ENCODE measurements at regions not wholly inside any gene's neighbourhood (a gene's known extent, or its start where the extent isn't known, plus 50 kb on each side); places are given as distances from the start of the nearest gene placed in this dataset.

DNA sequence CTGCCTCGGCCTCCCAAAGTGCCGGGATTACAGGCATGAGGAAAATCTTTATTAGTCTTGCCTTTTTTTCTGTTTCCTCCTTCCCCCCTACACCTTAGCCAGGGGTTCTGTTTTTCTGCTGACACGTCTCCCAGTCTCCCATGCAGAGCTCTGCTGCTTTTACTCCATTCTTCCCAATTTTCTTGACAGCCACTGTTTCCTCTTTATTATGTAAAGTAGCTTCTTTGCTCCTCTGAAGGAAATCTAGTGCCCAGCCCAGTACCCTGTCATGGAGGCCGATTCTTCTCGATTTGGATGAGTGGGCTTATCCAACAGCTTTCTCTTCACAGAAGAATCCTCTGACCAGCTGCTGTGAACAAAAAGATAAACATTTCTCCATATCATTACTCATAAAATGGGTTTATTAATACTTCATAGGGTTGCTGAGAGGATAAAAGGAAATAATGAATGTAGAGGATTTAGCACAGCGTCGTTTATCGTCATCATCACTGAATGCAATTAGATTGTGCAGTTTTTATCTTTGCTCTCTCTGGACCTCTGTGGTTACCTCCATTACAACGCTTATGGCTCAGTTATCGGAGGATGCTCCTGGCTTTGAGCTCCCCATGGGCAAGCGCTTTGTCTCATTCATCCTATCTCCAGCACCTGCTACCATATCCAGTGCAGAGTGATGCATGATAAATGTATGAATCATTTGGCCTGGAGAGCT, 375.6 kb upstream of the C11orf87 start:
- DNase-seq: no peak

DNA sequence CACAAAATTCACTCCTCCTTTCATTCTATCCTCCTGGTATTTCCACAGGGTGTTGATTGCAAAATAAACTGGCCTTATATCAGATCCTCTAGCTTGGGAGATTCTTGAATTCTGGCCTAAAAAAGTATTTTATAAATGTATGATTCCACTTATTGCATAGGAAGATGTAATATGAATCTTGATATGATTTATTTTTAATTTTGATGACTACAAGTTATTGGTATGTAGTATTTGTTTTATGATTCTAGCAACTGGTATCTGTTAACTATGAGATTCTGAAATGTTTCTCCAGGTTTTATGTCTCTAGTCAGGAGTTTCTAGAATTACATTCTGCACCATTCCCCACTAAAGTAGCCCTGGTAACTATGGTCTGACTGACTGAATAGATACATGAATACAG, 373.9 kb upstream of the C11orf87 start:
- DNase-seq: no peak

DNA sequence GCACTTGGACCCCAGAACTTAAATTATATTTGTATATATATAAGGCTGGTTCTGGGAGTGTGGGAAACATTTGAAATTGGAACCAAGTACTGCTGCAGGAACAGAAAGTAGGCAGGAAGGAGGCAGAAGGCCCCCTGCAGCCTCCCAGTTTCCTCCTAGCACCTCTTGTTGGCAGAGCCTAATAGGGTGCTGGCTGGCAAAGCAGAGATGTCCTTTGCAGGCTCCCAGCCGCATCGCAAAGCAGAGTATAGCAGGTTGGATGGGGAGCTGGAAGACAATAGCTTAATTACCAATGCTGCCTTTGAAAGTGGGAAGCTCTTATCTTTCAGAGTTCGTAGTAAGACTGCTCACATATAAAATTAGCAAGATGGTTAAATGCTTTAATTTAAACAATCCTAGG, 370.8 kb upstream of the C11orf87 start:
- DNase-seq: no peak

DNA sequence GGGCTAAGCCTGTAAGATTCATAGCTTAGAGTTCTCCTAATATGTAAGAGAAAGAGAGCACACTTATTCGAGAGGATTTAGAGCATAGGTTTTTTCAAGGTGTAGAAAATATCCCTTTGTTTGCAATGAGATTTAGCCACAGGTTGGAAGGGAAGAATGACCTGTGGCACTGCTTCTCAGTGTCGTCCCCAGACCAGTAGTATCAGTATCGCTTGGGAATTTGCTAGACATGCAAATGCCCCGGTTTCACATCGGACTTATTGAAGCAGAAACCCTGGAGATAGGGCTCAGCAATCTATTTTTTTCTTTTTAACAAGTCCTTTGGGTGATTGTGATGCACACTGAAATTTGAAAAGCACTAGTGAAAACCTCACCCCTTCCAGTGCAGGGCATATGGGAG, 362.6 kb upstream of the C11orf87 start:
- no peak for DNase-seq

DNA sequence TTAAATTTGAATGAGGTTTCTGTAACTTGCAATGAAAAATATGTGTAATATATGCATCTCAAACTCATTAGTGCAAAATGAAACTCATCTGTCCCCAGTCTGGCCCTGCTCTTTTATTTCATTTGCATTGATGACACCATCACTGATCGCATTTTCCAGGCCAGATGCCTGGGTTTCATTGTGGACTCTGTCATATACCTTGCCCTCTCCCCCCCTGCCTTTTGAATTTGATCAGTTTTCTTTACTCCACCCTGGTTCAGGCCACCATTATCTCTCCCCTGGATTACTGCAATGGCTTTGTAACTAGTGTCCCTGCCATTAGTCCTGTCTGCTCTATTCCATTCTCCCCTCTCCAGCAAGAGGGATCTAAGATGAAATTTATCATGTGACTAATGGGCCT, 360.6 kb upstream of the C11orf87 start:
- DNase-seq: no peak

DNA sequence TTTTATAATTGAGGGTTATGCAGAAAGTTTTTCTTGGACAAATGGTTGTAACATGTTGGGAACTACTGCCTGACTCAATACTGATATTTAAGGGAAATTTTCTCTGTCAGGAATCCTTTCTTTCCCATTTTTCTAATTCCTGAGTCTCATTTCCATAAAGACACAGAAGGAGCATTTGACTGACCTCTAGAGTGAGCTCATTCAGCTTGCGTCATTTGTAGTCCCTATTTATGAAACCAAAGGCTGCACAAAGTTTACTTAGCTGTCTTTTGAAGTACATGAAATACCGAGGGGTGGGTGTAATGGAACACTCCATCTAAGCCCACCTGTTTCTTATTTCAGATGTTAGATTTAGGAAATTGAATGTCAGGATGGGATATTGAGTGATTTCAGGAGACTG, 359.5 kb upstream of the C11orf87 start:
- DNase-seq: no peak

DNA sequence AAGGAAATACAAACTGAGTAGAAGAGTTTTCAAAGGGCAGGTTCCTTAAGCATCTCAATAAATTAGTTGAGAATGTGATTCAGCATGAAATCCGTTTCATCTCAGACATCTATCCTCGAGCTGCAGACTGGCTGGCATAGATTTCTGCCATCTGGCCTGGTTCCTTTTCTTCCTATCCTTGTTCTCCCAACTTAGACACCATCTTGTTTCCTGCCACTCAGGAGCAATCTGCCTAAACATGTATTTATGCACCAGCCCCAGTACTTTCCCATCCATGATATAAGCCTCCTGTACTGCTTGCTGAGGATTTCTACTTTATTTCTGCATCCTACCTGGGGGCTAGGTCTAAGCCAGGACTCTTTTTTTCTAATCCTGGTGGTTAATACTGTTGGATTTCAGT, 359.1 kb upstream of the C11orf87 start:
- no peak for DNase-seq

DNA sequence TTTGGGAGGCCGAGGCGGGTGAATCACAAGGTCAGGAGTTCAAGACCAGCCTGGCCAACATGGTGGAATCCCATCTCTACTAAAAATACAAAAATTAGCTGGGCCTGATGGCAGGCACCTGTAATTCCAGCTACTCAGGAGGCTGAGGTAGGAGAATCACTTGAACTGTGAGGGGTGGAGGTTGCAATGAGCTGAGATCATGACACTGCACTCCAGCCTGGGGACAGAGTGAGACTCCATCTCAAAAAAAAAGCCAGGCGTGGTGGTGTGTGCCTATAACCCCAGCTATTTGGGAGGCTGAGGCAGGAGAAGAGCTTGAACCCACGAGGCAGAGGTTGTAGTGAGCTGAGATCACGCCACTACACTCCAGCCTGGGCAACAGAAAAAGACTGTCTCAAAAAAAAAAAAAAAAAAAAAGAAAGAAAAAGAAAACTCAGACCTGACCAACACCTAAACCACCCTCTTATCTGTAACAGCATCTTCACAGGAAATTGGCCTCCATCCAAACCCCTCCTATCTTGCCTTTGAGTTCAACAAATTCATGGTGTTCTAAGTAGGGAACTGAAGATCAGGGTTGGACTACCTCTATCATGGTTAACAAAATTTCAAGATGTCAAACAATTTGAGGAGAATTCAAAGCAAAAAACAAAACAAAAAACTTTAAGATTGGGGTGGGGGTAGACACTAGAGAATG, 357.2 kb upstream of the C11orf87 start:
- DNase-seq: peak; percentile 5

DNA sequence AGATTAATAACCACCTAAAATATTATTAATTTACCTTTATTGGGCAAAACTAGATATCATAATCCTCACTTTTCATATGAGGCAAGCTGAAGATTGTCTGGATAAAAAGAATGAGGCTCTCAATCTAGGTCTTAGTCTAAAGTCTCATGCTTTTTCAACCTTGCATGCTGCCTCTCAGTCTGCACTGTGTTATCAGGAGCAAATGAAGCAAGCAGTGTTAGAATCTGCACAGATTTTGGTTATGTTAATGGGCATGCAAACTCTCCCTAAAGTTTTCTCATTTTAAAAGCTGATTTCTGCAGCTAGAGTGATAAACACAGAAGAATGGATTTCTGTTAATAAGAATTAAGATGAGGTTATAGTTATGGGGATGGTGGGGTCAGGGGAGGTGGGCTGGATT, 350.7 kb upstream of the C11orf87 start:
- DNase-seq: no peak

DNA sequence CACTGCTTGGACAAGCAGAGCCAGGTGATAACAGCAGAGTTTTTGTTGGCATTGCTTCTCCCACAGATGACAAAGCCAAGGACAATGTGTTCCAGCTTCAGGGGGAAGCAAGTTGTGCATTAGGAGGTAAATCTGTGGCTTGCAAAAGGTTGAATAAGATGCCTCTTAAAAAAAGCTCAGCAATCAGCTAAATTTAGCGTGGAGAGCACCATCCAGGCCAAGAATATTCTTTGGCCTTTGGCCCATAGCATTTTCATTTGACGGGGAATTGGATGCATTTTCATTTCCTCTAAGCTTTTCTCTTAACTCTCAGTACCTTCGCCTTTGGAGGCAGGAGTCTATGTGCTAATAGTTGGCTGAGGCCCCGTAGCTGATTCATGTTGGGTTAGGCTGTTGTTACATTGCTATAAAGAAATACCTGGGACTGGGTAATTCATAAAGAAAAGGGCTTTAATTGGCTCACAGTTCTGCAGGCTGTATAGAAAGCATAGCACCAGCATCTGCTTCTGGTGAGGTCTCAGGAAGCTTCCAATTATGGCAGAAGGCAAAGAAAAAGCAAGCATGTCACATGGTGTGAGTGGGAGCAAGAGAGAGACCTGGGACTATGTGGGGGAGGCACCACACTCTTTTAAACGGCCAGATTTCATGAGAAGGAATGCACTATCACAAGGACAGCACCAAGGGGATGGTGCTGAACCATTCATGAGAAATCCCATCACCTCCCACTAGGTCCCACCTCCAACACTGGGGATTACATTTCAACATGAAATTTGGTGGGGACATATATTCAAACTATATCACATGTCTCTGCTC, 350.1 kb upstream of the C11orf87 start:
- DNase-seq: no peak

DNA sequence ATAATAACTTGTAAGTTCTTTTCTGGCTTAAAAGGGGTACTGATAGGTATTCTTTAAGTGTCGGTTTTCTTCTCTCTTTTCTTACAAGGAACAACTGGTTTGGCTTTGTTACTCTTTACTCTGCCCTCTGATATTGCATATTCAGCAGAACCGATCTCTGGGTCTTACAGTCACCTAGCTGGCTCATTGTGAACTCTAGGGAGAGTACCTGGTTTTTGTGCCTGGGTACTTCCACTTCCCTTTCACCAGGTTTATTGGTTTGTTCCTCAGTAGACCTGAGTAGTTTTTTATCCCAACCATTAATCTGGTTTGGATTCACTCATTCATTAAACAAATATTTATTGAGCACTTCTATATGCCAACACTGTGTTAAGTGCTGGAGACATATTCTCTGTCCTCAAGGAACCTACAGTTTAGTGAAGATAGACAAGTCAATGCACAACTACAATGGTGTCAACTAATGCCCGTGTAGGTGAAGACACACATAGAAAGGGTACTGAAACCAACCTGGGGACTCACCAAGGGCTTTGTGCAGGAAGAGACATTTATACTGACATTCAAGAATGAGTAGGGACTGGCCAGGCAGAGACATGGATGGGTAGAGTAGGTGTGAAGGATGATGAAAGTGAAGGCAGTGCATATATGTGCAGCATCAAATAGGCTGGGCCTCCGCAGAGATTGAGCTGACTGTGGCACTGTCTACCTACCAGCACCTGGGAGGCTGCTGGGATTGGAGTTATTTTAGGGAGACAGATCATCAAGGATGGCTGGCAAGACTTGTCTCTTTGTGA, 348.8 kb upstream of the C11orf87 start:
- no peak for DNase-seq

DNA sequence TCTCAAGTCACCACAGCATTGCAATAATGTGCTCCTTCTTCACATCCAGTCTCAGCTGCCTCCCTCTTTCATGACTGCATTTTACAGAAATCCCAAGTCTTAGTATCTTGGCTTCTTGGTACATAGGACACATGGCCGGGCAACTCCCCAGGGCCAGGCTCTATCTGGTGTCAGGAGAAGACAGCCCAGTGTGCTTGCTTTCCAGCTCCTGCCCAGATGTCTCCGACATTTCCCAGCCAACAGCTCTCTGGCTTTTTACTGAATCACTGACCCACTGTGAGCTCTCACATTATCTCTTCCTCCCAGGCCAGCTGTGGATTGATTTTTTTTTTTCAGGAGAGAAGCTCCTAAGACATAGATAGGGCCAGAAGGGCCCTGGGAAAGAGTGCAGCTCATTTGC, 346.0 kb upstream of the C11orf87 start:
- DNase-seq: no peak

DNA sequence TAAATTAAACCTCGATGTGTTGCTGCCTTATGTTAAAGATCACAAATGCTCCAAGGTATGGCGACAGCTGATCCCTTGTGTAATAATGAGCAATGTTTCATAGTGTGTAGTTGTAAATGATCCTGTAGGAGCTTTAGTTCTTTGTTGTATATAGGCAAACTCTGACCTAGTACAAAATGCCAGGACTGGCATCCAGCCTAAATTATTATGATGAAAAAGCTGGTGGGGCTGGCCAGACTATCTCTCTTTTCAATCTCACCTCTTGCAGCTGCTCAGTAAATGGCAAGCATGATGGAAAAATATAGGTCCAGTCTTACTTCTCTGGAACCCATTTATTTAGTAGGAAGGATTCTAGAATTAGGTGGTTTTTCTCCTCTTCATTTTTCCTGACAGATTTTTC, 345.1 kb upstream of the C11orf87 start:
- DNase-seq: no peak

DNA sequence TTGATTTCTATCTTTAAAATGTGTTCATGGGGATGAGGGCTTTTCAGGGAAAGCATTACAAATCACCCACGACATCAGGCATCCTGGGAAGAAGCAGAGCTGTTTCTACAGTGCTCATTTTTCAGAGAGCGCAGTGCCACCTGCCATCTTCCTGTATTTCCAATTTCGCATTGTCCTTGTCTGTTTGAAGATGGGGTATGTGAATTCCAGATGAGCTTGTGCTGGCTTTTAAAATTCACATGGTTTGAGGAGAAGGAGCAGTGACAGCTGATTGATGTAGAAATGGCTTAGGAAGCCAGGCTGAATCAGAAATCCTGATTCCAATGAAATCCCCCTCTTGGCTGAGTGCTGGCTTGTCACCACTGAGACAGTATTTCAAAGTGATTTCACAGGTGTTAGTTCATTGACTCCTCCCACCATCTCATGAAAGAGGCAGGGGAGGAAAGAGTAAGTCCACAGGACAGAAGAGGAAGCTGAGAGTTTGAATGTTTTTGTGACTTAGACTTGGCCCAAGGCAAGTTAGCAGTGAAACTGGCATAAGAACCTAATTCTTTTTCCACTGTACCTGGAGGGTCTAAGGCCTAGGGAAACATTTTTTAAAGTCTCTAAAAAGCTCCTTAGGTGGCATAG, 344.6 kb upstream of the C11orf87 start:
- no peak for DNase-seq

DNA sequence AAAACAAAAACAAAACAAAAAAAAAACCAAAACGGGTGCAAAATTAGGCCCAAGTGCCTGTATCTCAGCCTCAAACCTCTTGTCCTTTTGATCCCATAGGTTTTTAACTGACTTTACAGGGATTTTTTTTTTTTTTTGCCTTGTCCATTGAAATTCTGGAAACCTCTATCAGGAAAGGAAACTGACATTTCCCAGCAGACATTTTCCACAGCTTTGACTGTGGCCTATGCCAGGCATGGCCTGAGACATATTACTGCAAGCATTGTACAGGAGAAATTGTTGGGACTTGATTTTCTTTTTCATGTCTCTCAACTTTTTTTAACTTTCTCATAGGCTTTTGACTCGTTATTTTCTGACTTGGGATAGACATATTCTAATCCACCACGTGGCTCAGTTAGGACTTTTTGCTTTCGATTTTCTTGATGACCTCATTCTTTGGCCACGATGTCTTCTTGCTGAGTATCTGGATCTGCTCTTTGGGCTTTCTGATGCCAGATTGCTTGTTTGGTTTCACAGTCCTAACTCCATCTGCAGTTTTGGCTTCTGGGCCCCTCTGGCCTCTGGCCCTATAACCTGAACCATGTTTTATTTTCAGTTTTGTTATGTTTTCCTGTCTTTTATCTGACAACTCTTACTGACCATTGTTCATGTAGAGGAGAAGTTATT, 336.1 kb upstream of the C11orf87 start:
- DNase-seq: no peak

DNA sequence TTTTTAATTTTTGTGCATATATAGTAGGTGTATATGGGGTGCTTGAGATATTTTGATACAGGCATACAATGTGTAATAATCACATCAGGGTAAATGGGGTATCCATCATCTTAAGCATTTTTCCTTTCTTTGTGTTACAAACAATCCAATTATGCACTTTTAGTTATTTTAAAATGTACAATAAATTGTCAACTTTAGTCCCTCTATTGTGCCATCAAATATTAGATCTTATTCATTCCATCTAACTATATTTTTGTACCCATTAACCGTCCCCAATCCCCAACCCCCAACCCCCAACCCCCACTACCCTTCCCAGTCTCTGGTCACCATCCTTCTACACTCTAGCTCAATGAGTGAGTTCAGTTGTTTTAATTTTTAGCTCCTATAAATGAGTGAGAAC, 335.1 kb upstream of the C11orf87 start:
- no peak for DNase-seq

DNA sequence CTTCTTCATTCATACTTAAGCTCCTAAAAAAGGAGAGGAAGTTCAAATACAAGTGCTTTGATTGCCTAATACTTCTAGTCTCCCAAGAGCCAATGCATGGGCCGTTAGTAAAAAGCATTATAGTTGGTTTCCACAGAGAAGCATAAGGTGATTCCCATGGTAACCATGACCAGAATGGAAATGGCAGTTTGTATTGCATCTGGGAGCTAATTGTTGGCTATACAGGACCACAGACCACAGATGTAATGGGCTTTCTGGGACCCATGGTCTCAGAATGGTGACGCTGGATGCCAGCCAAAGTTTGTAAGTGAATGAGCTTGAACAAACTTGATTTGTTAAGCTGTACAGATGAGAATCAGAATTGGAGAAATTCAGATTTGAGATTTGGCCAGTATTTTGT, 333.9 kb upstream of the C11orf87 start:
- no peak for DNase-seq

DNA sequence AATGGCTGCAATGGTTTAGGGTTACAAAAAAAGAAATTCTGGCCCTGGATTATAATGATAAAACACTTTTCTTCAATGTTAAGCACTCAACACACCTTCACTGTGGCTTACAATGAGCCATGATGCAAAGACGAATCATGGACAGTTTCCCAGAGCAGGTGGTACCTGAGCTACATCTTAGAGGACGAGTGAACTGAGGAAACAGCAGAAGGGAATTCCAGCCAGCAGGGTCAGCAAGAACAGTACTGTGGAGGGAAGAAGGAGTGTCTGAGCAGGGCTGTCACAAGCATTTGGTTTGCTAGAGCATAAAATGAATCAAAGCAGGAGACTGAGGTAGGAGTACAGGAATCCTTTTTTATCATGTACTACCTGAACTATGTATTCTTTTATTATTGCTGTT, 332.8 kb upstream of the C11orf87 start:
- no peak for DNase-seq

DNA sequence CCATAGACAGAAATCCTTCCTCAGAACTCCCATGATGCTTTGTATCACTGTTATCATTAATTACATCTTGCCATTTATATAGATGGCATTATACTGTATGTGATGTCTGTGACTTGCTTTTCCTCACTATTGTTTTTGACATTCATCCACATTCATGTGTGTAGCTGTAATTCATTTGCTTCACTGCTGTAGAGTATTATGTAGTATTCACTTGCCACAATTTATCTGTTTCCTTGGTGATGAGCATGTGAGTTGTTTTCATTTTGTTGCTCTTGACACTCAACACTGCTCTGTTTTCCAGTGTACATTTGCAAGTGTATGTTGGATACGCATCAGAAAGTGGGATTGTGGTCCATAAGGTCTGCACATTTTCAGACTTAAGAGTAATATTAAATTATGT, 328.6 kb upstream of the C11orf87 start:
- no peak for DNase-seq

DNA sequence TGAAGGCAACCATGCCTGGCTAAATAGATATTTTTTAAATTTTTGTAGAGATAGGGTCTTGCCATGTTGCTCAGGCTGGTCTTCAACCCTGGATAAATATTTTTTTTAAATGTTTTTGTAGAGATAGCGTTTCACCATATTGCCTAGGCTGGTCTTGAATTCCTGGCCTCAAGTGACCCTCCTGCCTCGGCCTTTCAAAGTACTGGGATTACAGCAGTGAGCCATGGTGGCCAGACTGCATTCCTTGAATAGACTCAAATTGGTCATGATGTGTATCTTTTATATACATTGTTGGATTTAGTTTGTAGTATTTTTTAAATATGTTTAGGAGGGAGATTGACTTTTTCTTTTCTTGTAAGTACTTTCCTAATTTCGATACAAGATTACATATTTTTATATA, 325.7 kb upstream of the C11orf87 start:
- DNase-seq: no peak

DNA sequence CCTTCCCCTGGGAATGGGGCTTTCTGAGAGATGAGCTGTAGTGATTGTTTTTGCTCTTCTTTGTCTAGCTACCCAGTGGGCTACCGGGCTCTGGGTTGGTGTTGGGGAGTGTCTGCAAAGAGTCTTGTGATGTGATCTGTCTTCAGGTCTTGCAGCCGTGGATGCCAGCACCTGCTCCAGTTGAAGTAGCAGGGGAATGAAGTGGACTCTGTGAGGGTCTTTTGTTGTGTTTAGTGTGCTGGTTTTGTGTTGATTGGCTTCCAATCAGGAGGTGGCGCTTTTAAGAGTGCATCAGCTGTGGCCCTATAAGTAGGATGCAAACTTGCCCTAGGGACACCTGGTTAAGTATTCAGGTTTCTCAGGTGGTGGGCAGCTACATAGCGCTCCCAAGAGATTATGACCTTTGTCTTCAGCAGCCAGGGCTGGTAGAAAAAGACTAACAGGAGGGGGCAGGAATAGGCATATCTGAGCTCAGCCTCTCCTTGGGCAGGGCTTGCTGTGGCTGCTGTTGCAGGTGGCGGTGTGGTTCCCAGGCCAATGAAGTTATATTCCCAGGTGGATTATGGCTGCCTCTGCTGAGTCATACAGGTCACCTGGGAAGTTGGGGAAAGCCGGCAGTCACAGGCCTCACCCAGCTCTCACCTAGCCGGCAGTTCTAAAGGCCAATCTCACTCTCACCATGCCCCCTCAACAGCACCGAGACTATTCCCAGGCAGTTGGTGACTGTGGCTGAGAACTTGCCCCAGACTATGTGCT, 315.7 kb upstream of the C11orf87 start:
- no peak for DNase-seq

All from CD4-positive, alpha-beta T cell treated with Interleukin-12 subunit alpha and Interleukin-12 subunit beta, for 1 hour (primary cell).